RWPE2 (cell line): ENCODE measurements at regions not wholly inside any gene's neighbourhood (a gene's known extent, or its start where the extent isn't known, plus 50 kb on each side); places are given as distances from the start of the nearest gene placed in this dataset.

Source experiments
- ATAC-seq: fragments of 200-7000 bp; cut with Tn5 transposase; 3 replicates; pipeline ENCODE4 v1.9.1; 2021; ENCODE audit warnings: low read depth
- DNase-seq: peaks from one replicate; pipeline ENCODE4 v3.0.0-alpha.2; 2020; ENCODE audit warnings: low spot score
- H3K27ac ChIP-seq: fragments of 450-650 bp; 2 replicates; pipeline ENCODE4 v1.5.1; 2017; ENCODE audit warnings: mild to moderate bottlenecking; ENCODE audit not compliant: poor library complexity, severe bottlenecking
- H3K27me3 ChIP-seq: fragments of 250-450 bp; sonication (Bioruptor Pico); 2 replicates; pipeline ENCODE4 v1.5.1; 2021; ENCODE audit warnings: mild to moderate bottlenecking, moderate library complexity; ENCODE audit not compliant: insufficient read depth, poor library complexity, severe bottlenecking
- H3K36me3 ChIP-seq: fragments of 250-450 bp; sonication (Bioruptor Pico); 2 replicates; pipeline ENCODE4 v1.5.1; 2020; ENCODE audit warnings: low read depth, mild to moderate bottlenecking, moderate library complexity
- H3K4me1 ChIP-seq: fragments of 250-450 bp; sonication (Bioruptor Pico); 2 replicates; pipeline ENCODE4 v1.5.1; 2021; ENCODE audit warnings: mild to moderate bottlenecking, moderate library complexity; ENCODE audit not compliant: insufficient read depth, poor library complexity, severe bottlenecking
- H3K4me3 ChIP-seq: fragments of 250-450 bp; sonication (Bioruptor Pico); 2 replicates; pipeline ENCODE4 v1.5.1; 2021; ENCODE audit warnings: mild to moderate bottlenecking, moderate library complexity; ENCODE audit not compliant: severe bottlenecking
- H3K9me3 ChIP-seq: fragments of 250-450 bp; sonication (Bioruptor Pico); 2 replicates; pipeline ENCODE4 v1.5.1; 2021; ENCODE audit warnings: mild to moderate bottlenecking, moderate library complexity; ENCODE audit not compliant: severe bottlenecking
- CTCF ChIP-seq: fragments of 450-650 bp; IDR thresholded peaks from one replicate; pipeline ENCODE4 v1.5.1; 2017; ENCODE audit warnings: mild to moderate bottlenecking, moderate library complexity; ENCODE audit not compliant: poor library complexity, severe bottlenecking

- Histone ChIP-seq H3K4me3 (no peak overlapping the region), H3K36me3 (no peaks in the 10 kb centered on the region), H3K27me3 (no peaks in the 10 kb centered on the region), H3K27ac (peak overlapping the region; percentile 95), H3K9me3 (no peaks in the 10 kb centered on the region), H3K4me1 (peaks cover 40% of the 10 kb centered on the region)
- no peak for DNase-seq
- TF ChIP-seq CTCF, result no peak
- peak; percentile 65 for ATAC-seq
Measured at GRCh38 chr1:14522077-14522925, 76.2 kb upstream of the KAZN start.

- H3K27me3 ChIP-seq, result no peaks in the 10 kb centered on the region
- no peak for TF ChIP-seq CTCF
- no peaks in the 10 kb centered on the region for H3K9me3 ChIP-seq
- no peak overlapping the region for H3K4me3 ChIP-seq
- peak; percentile 82 for DNase-seq
- peak overlapping the region; percentile 95 for H3K27ac ChIP-seq
- peak; percentile 75 for ATAC-seq
- peaks cover 36% of the 10 kb centered on the region for H3K4me1 ChIP-seq
- H3K36me3 ChIP-seq, result no peaks in the 10 kb centered on the region
Measured at GRCh38 chr1:14522926-14523241, 75.6 kb upstream of the KAZN start.

- ATAC-seq, result no peak
Measured at GRCh38 chr1:14524826-14525636, 73.5 kb upstream of the KAZN start.

GRCh38 chr1:14529475-14529874 lies 69.0 kb upstream of the KAZN start:
- Histone ChIP-seq H3K4me1 (no peaks in the 10 kb centered on the region), H3K36me3 (no peaks in the 10 kb centered on the region), H3K27ac (no peak overlapping the region), H3K9me3 (no peaks in the 10 kb centered on the region), H3K27me3 (no peaks in the 10 kb centered on the region), H3K4me3 (no peak overlapping the region)
- no peak for ATAC-seq
- DNase-seq, result no peak
- TF ChIP-seq CTCF, result no peak

More at GRCh38 chr1:14524826-14525636, 73.5 kb upstream of the KAZN start:
- Histone ChIP-seq H3K27ac (no peak overlapping the region), H3K4me1 (peaks cover 32% of the 10 kb centered on the region), H3K36me3 (no peaks in the 10 kb centered on the region), H3K27me3 (no peaks in the 10 kb centered on the region), H3K9me3 (no peaks in the 10 kb centered on the region), H3K4me3 (no peak overlapping the region)
- no peak for DNase-seq
- no peak for TF ChIP-seq CTCF

GRCh38 chr1:14531519-14531918 lies 67.0 kb upstream of the KAZN start:
- H3K27ac ChIP-seq, result no peak overlapping the region
- H3K36me3 ChIP-seq, result no peaks in the 10 kb centered on the region
- no peak for DNase-seq
- H3K4me1 ChIP-seq, result no peaks in the 10 kb centered on the region
- no peak for ATAC-seq
- H3K27me3 ChIP-seq, result no peaks in the 10 kb centered on the region
- H3K9me3 ChIP-seq, result no peaks in the 10 kb centered on the region
- TF ChIP-seq CTCF, result no peak
- no peak overlapping the region for H3K4me3 ChIP-seq
